DND-41 (cell line): ENCODE measurements at regions not wholly inside any gene's neighbourhood (a gene's known extent, or its start where the extent isn't known, plus 50 kb on each side); places are given as distances from the start of the nearest gene placed in this dataset.

ENCODE experiments used
- ATAC-seq: fragments of 200-7000 bp; cut with Tn5 transposase; 3 replicates; pipeline ENCODE4 v1.9.1; 2021; ENCODE audit warnings: low read depth; ENCODE audit not compliant: insufficient read depth
- DNase-seq: peaks from one replicate; pipeline ENCODE4 v3.0.0-alpha.2; 2020
- H2AFZ ChIP-seq: 2 replicates; pipeline ENCODE4 v1.6.0; 2012; ENCODE audit warnings: low read depth, low read length
- H3K27ac ChIP-seq: 2 replicates; pipeline ENCODE4 v1.5.1; 2012; ENCODE audit warnings: low read length, inconsistent platforms
- H3K27me3 ChIP-seq: fragments of 200-600 bp; sonication (generic); 2 replicates; pipeline ENCODE4 v1.6.0; 2012; ENCODE audit warnings: low read length, mild to moderate bottlenecking, inconsistent platforms; ENCODE audit not compliant: insufficient read depth, poor library complexity
- H3K36me3 ChIP-seq: 2 replicates; pipeline ENCODE4 v1.5.1; 2012; ENCODE audit warnings: low read length, inconsistent platforms; ENCODE audit not compliant: insufficient read depth
- H3K4me1 ChIP-seq: 2 replicates; pipeline ENCODE4 v1.5.1; 2012; ENCODE audit warnings: mild to moderate bottlenecking, low read length; ENCODE audit not compliant: insufficient read depth
- H3K4me2 ChIP-seq: 2 replicates; pipeline ENCODE4 v1.6.0; 2012; ENCODE audit warnings: mild to moderate bottlenecking, moderate library complexity, low read length, inconsistent platforms; ENCODE audit not compliant: insufficient read depth
- H3K4me3 ChIP-seq, 2 experiments: fragments of 200-600 bp in 1 of 2; shearing (Covaris generic) in 1 of 2; 2 replicates each; pipeline ENCODE4 v1.5.1; 2012 to 2016; ENCODE audit warnings: inconsistent platforms in 2 of 2, low read length in 2 of 2, mild to moderate bottlenecking in 2 of 2, low read depth in 1 of 2, moderate library complexity in 1 of 2
- H3K79me2 ChIP-seq: 2 replicates; pipeline ENCODE4 v1.6.0; 2012; ENCODE audit warnings: low read length, inconsistent platforms; ENCODE audit not compliant: insufficient read depth
- H3K9ac ChIP-seq: 2 replicates; pipeline ENCODE4 v1.6.0; 2012; ENCODE audit warnings: low read depth, mild to moderate bottlenecking, inconsistent platforms, low read length, moderate library complexity
- H3K9me3 ChIP-seq: 2 replicates; pipeline ENCODE4 v1.5.1; 2012; ENCODE audit warnings: low read length, moderate library complexity, mild to moderate bottlenecking, inconsistent platforms; ENCODE audit not compliant: insufficient read depth, severe bottlenecking
- H4K20me1 ChIP-seq: 2 replicates; pipeline ENCODE4 v1.6.0; 2012; ENCODE audit warnings: low read length; ENCODE audit not compliant: insufficient read depth
- EZH2 ChIP-seq: IDR thresholded peaks from 3 replicates; pipeline ENCODE4 v1.6.1; 2012; ENCODE audit warnings: borderline replicate concordance, low read depth, mild to moderate bottlenecking, moderate library complexity, low read length, inconsistent platforms; ENCODE audit not compliant: severe bottlenecking
- TF ChIP-seq, protein P1 (sequence below): IDR thresholded peaks from 2 replicates; pipeline ENCODE4 v1.5.1; 2012; ENCODE audit warnings: borderline replicate concordance, low read length, moderate library complexity, mild to moderate bottlenecking; ENCODE audit not compliant: poor library complexity, severe bottlenecking; ENCODE audit errors: extremely low read depth

DNA sequence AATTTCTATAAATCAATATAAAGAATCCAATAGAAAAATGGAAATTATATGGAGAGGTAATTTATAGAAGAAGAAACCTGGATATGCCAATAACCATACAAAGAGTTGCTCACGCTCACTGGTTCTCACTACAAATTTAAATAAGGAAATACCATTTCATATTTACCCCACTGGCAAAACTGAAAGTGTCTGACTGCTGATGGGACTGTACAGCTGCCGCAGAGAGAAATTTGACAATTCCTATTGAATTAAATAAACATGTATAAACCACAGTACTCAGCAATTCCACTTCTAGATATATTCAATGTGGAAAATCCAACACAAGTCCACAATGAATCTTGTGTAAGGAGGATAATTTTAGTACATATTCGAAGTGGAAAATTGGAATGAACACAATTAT, 830.4 kb upstream of the GRAMD2B start:
- Histone ChIP-seq H4K20me1 (no peaks in the 10 kb centered on the region), H3K79me2 (no peaks in the 10 kb centered on the region), H3K9ac (no peak overlapping the region), H3K4me1 (no peaks in the 10 kb centered on the region), H3K36me3 (no peaks in the 10 kb centered on the region), H3K9me3 (no peaks in the 10 kb centered on the region), H3K4me2 (no peak overlapping the region), H2AFZ (no peak overlapping the region), H3K27ac (no peak overlapping the region), H3K4me3 (no peak overlapping the region), H3K27me3 (no peaks in the 10 kb centered on the region)
- TF ChIP-seq, protein P1, sequence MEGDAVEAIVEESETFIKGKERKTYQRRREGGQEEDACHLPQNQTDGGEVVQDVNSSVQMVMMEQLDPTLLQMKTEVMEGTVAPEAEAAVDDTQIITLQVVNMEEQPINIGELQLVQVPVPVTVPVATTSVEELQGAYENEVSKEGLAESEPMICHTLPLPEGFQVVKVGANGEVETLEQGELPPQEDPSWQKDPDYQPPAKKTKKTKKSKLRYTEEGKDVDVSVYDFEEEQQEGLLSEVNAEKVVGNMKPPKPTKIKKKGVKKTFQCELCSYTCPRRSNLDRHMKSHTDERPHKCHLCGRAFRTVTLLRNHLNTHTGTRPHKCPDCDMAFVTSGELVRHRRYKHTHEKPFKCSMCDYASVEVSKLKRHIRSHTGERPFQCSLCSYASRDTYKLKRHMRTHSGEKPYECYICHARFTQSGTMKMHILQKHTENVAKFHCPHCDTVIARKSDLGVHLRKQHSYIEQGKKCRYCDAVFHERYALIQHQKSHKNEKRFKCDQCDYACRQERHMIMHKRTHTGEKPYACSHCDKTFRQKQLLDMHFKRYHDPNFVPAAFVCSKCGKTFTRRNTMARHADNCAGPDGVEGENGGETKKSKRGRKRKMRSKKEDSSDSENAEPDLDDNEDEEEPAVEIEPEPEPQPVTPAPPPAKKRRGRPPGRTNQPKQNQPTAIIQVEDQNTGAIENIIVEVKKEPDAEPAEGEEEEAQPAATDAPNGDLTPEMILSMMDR, result no peak
- no peak for TF ChIP-seq EZH2
- no peak for ATAC-seq
- DNase-seq, result no peak

DNA sequence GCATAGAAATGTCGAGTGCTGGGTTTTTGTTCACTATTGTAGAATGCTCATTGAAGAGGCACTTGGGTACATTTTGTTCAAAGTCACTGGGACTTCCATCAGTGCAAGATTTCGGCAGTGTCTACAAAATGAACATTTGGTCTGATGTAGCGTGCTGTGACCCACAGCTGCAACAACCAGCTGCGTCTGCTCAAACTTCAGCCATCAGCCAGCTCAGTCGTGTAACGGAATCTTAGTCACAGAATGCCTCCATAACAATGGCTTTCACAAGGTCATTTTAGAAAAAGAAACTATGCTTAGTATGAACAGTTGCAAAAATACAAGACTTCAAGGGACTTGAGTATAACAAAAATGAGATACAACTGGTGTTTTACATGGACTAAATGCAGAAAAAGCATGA, 828.1 kb upstream of the GRAMD2B start:
- no peak overlapping the region for H3K4me3 ChIP-seq
- no peaks in the 10 kb centered on the region for H3K4me1 ChIP-seq
- no peaks in the 10 kb centered on the region for H3K79me2 ChIP-seq
- H3K36me3 ChIP-seq, result no peaks in the 10 kb centered on the region
- ATAC-seq, result no peak
- H3K4me2 ChIP-seq, result no peak overlapping the region
- no peak overlapping the region for H2AFZ ChIP-seq
- no peaks in the 10 kb centered on the region for H4K20me1 ChIP-seq
- no peaks in the 10 kb centered on the region for H3K27me3 ChIP-seq
- no peak for TF ChIP-seq EZH2
- TF ChIP-seq, protein P1, result no peak
- DNase-seq, result no peak
- no peak overlapping the region for H3K27ac ChIP-seq
- H3K9me3 ChIP-seq, result no peaks in the 10 kb centered on the region
- H3K9ac ChIP-seq, result no peak overlapping the region

DNA sequence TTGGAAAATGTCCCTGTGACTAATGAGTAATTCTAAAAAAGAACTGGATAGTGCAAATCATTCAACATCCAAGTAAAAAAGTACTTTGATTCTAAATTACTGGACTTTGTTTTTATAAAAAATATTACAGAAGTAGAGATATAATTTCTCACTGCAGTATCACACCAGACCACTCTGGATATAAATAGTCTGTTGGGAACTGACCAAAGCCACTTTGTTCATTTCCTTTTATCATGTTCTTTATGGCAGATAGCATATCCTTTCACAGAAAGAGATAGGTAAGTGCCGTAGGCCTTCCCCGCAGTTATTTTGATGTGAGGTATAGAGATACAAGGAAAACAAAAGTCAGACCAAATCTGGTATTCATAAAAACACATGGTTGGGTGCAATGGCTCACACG, 827.4 kb upstream of the GRAMD2B start:
- no peaks in the 10 kb centered on the region for H3K27me3 ChIP-seq
- no peaks in the 10 kb centered on the region for H4K20me1 ChIP-seq
- H3K79me2 ChIP-seq, result no peaks in the 10 kb centered on the region
- no peaks in the 10 kb centered on the region for H3K4me1 ChIP-seq
- no peak overlapping the region for H3K4me2 ChIP-seq
- ATAC-seq, result no peak
- H2AFZ ChIP-seq, result no peak overlapping the region
- H3K9me3 ChIP-seq, result peaks cover 2% of the 10 kb centered on the region
- no peak overlapping the region for H3K4me3 ChIP-seq
- TF ChIP-seq, protein P1, result no peak
- no peak for TF ChIP-seq EZH2
- no peak overlapping the region for H3K27ac ChIP-seq
- DNase-seq, result no peak
- H3K36me3 ChIP-seq, result no peaks in the 10 kb centered on the region
- no peak overlapping the region for H3K9ac ChIP-seq

DNA sequence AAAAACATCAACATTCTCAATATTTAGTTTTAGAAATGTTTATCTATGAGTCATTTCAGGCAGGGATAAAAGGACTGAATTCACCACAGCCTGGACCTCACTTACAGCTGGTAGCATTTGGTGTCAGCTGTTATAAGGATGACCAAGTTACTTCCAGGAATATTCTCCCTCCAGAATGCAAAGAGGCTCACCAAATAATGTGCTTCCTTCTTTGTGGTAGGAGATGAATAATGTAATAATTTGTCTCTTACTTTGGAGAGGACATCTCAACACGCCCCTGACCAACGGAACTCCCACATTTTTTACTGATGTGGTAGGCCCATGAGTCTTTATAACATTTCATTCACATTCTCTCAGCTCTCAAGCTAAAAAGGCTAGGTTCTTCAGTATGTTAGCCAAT, 825.9 kb upstream of the GRAMD2B start:
- Histone ChIP-seq H3K4me1 (no peaks in the 10 kb centered on the region), H4K20me1 (no peaks in the 10 kb centered on the region), H3K9me3 (peaks cover 2% of the 10 kb centered on the region), H3K36me3 (no peaks in the 10 kb centered on the region), H3K4me2 (no peak overlapping the region), H3K79me2 (no peaks in the 10 kb centered on the region), H3K9ac (no peak overlapping the region), H3K27me3 (no peaks in the 10 kb centered on the region), H3K27ac (no peak overlapping the region), H2AFZ (no peak overlapping the region), H3K4me3 (no peak overlapping the region)
- no peak for TF ChIP-seq EZH2
- TF ChIP-seq, protein P1, result no peak
- ATAC-seq, result no peak
- no peak for DNase-seq
